ENCODE measurements at regions not wholly inside any gene's neighbourhood (a gene's known extent, or its start where the extent isn't known, plus 50 kb on each side); places are given as distances from the start of the nearest gene placed in this dataset.
"Not testable (repeated sequence)": the region's sequence is repeated elsewhere in the genome, so short reads cannot be mapped to it uniquely, and the experiment has no call there.

DNA sequence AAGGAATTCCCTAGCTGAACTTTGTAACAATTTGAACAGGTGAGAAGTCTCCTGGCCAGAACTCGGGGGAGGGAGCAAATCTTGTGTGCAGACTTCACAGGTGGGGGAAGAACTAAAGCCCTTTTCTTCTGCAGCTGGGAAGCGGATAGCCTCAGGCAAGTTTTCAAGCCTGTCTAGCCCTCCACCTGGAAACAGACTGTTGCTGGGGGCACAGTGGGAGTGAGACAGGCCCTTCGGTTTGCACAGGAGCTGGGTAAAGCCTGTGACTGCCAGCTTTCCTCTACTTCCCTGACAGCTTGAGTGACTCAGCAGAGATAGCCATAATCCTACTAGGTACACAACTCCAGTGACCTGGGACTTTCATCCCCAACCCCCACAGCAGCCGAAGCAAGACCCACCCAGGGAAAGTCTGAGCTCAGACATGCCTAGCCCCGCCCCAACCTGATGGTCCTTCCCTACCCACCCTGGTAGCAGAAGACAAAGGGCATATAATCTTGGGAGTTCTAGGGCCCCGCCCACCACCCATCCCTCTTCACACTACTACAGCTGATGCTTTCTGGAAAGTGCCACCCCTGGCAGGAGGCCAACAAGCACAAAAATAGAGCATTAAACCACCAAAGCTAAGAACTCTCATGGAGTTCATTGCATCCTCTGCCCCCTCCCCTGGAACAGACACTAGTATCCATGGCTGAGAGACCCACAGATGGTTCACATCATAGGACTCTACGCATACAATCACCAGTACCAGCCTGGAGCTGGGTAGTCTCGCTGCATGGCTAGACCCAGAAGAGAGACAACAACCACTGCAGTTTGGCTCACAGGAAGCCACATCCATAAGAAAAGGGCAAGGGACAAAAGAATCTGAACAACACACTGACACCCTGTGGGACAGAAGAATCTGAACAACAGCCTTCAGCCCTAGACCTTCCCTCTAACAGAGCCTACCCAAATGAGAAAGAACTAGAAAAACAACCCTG lies 479.0 kb downstream of the RAP2B start:
- no peak for DNase-seq (ENCODE audit: low read depth in 1 of 2, low spot score in 1 of 2)

DNA sequence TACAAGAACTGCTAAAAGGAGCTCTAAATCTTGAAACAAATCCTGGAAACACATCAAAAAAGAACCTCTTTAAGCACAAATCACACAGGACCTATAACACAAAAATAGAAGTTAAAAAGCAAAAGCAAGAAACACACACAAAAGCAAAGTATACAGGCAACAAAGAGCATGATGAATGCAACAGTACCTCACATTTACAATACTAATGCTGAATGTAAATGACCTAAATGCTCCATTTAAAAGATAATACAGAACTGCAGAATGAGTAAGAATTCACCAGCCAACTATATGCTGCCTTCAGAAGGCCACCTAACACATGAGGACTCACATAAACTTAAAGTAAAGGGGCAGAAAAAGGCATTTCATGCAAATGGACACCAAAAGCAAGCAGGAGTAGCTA lies 478.6 kb upstream of the ARHGEF26 start:
- DNase-seq (ENCODE audit: low read depth in 1 of 2, low spot score in 1 of 2) = not testable (repeated sequence)

DNA sequence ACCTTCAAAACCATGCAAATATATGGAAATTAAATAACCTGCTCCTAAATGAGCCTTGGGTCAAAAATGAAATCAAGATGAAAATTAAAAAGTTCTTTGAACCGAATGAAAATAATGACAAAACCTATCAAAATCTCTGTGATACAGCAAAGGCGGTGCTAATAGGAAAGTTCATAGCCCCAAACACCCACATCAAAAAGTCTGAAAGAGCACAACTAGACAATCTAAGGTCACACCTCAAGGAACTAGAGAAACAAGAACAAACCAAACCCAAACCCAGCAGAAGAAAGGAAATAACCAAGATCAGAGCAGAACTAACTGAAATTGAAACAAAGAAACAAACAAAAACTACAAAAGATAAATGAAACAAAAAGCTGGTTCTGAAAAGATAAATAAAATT lies 477.7 kb upstream of the ARHGEF26 start:
- not testable (repeated sequence) for DNase-seq (ENCODE audit: low read depth in 1 of 2, low spot score in 1 of 2)

DNA sequence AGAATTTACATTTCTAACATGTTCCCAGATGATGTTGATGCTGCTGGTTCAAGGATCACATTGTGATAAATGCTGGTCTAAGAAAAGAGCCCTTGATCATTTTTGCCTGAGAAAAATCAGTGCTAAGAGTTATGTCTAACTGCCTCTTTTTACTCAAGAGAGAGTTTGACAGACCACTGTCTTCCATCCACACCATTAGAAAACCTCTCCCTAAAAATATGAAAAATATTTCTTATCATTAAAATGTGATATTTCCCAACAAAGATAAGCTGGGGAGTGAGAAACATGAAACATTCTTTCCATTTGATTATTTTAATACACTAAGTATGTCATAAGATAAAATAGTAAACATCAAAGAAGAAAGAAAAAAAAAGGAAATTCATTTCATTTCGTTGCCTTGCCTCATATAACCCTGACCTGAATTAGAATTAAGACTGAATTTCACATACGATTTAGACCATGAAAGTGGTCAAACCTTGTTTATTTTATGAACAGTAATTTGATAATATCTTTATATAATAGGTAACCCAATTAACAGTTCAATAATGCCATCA lies 471.8 kb upstream of the ARHGEF26 start:
- DNase-seq (ENCODE audit: low read depth in 1 of 2, low spot score in 1 of 2) = no peak

DNA sequence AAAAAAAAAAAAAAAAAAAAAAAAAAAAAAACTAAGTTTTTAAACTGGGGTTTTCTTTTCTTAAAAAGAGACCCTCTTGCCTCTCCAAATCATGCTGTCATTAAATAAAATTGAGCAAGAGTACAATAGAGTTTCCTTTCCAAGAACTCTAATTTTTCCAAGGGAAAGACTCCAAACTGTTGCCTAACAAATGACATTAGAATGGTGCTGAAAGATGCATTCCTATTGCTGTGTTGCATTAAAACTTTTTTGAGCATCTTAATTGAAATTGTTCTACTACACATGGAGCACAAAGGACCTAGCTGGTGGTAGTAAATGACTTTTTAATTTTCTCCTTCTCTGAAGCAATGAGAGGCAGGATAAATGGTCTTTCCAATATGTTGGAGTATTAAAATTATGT lies 469.1 kb upstream of the ARHGEF26 start:
- no peak for DNase-seq (ENCODE audit: low read depth in 1 of 2, low spot score in 1 of 2)

DNA sequence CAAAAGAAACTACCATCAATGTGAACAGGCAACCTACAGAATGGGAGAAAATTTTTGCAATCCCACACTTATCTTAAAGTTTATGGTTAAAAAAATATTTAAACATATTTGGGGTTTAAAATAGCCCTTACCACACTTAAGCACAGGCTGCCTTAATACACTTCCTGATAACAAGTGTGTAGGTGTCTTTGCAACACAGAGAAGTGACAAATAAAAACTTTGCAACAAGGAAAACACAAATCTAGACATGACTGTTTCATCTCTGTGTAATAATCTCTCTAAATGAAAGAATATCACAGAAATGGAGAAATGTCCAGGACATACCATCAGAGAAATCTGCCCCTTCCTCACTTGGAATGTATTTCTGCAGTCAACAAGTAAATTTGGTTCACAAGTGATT lies 464.1 kb upstream of the ARHGEF26 start:
- no peak for DNase-seq (ENCODE audit: low read depth in 1 of 2, low spot score in 1 of 2)

DNA sequence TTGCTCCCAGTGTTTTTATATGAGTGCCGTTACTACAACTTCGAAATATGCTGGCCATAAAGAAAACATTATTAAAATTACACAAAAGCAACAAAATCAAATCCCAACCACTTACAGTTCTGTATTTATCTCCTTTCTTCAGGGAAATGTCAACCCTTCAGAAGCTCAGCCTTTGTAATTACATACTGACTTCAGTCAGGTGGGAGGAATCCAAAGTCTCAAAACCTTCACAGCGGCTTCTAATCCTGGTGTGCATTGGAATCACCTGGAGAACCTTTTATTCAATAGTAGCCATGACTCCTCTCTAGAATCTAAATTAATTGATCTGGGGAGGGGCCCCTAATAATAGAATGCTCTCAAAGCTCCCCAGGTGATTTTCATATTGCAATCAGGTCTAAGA lies 463.7 kb upstream of the ARHGEF26 start:
- no peak for DNase-seq (ENCODE audit: low read depth in 1 of 2, low spot score in 1 of 2)

DNA sequence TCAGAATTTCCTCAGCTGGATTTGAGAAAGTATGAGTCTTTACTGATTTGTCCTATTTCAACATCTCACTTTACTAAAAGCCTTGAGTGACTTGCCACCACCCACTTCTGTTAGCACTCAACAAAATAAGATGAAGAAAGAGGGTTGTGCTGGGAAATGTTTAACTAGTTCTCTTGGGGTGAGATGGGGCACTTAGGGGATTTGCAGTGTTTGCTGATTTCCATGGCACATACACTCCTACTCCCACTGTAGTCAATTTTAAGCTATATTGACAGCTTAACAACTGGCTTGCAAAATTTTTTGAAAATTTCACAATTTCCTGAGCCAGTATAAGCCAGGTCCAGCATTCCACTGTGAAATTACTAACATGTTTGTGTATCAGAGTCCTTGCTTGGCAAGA lies 463.1 kb upstream of the ARHGEF26 start:
- DNase-seq (ENCODE audit: low read depth in 1 of 2, low spot score in 1 of 2) = no peak

DNA sequence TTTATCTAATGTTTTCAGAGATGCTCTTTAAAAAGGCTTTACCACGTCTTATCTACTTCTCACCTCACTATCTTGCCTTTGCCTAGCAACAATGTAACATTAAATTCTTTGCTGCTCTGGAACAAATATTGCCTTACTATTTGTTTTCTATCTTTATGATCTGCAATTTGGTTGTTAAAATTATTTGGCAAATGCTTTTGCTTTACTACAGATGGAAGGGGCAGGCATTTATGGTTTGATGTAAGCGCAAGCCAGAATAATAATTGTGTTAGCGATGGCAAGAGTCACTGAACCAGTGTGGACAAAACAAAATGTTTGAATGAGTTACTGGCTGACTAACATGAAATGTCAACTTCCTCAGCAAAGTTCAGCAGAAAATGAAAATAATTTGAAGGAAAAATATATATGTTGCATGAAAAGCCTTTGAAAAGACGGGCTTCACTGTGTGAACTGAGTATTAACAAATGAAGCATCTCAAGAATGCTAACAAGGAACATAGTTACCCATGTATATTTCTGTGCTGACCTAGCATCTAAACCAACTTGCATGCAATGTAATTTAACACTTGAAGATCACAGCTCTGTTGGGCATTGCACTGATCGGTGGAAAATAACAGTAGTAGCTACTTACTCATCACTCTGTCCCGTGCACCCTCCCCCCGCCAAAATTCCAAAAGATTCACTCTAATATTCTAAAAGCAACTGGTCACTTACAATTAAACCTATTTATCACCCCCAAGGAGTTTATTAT lies 454.0 kb upstream of the ARHGEF26 start:
- no peak for DNase-seq (ENCODE audit: low read depth in 1 of 2, low spot score in 1 of 2)

DNA sequence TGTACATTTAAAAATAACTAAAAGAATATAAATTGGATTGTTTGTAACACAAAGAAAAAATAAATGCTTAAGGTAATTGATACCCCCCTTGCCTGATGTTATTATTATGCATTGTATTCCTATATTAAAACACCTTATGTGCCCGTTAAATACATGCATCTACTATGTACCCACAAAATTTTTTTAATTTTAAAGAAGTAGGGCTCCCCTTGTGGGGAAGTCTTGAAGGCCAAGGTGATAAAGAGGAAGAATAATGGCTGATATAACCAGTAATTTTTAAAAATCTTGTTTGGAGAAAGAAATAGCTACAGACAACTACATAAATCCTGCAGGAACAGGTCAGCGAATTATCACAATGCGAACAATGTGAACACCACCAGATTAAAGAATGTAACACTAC lies 451.7 kb upstream of the ARHGEF26 start:
- DNase-seq (ENCODE audit: low read depth in 1 of 2, low spot score in 1 of 2) = no peak

DNA sequence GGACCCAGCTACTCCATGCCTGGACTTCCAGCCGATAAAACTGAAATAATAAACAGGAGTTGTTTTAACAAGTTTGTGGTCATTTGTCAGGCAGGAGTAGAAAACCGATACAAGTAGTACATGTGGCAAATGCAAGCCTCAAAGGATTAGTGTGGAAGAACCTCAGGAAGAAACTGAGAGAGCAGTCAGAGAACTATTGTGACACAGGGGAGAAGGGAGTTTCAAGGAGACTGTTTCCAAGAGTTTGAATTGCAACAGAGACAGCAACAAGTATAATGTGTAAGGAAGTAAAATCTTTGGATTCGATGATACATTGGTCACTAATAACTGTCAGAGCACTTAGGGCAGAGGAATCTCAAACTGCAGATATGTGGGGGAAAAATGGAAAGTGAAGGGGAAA lies 450.6 kb upstream of the ARHGEF26 start:
- DNase-seq (ENCODE audit: low read depth in 1 of 2, low spot score in 1 of 2) = no peak

DNA sequence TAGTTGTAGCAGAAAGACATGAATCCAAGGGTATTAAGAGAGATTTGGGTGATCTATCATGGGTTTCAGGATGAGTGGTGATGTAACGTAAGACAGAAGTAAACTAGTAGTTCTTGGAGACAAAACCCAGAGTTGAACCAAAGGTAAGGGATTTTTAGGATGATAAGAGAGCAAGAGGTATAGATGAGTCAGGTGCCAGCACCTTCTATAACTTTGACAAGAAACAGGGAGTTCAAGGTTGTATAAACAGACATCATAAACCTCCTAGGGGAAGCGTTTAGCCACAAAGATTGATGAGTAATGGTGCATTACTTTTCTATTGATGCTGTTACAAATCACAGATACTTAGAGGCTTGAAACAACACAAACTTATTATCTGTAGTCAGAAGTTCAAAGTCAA lies 447.3 kb upstream of the ARHGEF26 start:
- no peak for DNase-seq (ENCODE audit: low read depth in 1 of 2, low spot score in 1 of 2)

DNA sequence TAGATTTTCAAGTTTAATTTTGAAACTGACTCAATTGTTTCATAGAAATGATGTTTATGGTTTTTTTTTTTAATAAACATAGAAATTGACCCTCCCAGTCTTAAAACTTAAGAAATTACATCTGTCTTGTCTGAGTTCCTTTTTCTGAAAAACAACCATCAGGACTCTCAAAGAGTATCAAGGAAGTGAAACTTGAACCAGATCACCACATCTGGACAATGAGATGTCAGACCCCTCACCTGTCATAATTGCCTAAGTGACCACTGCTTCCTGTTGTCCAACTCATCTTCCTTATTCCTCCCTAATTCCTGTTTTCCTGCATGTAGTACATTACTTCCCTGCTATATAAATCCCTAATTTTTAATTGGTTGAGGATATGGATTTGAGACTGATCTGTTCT lies 441.5 kb upstream of the ARHGEF26 start:
- DNase-seq (ENCODE audit: low read depth in 1 of 2, low spot score in 1 of 2) = no peak

DNA sequence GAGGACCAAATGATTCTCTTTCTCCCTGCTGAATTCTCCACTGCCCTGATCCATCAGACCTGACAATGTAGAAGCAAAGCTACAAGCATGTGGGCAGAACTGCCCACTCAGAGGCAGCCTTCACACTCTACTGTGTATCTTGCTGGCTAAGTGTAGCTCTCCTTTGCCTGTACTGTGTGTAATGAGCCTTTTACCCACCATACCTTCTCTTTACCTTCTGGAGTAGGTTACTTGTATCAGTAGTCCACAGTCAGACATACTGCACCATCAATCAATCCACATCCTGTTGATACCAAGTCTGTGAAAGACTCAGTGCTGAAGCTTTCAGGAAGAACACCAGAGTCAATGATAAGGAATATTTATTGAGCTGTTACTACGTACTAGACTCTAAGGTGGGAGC lies 440.7 kb upstream of the ARHGEF26 start:
- no peak for DNase-seq (ENCODE audit: low read depth in 1 of 2, low spot score in 1 of 2)

DNA sequence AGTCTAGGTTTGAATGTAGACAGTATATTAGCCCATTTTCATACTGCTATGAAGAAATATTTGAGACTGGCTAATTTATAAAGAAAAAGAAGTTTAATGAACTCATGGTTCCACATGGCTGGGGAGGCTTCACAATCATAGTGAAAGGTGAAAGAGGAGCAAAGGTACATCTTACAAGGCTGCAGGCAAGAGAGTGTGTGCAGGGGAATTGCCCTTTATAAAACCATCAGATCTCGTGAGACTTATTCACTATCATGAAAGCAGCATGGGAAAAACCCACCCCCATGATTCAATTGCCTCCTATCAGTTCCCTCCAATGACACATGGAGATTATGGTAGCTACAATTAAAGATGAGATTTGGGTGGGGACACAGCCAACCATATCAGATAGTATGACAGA lies 440.1 kb upstream of the ARHGEF26 start:
- DNase-seq (ENCODE audit: low read depth in 1 of 2, low spot score in 1 of 2) = no peak

DNA sequence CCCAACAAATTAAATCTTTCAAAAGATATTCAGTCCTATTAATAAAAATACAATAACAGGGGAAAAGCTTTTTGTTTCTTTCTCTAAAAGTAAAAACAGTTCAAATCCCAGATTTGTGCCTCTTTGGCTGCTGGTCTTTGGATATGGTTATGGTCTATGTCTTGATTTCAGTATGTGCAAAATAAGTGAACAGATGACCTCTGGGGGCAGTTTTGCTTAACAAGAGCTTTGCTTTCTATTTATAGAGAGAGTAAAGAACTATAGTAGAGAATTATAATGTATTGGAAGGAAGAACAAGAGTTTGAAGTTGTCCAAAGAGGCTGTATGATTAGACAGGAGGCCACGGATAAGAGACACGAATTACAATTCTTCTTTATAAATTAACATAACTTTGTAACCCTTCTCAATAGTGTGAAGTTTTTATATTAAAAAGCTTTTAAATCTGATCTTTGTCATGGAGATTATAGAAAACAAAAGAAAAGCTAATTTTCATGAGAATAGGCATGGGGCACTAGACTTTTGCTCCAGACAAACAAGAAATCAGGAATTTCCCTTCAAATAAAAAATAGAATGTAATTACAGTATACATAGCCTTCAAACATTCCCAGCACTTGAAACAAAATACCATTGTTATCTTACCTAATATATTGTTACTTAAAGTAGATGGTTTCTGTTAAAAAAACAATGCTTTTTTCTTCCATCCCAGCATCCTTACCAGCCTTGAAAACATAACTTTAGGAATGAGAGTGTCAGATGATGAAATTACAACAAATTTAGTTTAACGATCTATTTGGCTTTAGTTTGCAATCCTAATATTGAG lies 432.7 kb upstream of the ARHGEF26 start:
- DNase-seq (ENCODE audit: low read depth in 1 of 2, low spot score in 1 of 2) = no peak

DNA sequence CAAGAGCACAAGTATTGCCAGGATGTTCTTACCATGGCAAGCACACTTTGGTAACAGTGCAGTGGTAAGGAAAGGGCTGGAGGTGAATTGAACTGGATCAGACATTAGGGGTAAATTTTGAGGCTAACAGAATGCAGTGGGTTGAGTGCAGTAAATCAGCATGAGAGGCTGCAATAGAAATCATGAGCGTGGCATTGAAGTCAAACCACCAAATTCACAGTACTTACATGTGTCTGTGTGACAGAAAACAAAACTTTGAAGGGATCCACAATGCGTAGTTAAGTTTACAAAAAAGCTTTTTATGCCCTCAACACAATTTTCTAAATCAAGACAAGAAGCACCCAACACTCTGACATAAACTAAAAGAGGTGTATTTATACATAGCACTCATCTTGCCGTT lies 428.0 kb upstream of the ARHGEF26 start:
- no peak for DNase-seq (ENCODE audit: low read depth in 1 of 2, low spot score in 1 of 2)

DNA sequence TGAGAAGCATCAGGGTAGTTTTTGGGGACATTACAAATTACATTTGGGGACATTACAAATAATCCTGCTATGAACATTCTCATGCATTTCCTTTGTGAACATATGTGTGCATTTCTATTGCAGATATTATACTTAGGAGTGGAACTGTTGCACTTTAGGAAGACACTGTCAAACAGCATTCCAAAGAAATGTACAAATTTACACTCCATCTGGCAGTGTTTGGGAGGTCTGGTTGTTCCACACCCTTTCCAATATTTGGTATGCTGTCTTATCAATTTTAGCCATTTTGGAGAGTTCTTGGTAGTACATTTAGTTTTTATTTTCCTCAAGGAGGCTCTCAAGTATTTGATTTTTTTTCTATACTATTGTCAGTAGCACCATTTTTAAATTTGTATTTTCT lies 419.1 kb upstream of the ARHGEF26 start:
- DNase-seq (ENCODE audit: low read depth in 1 of 2, low spot score in 1 of 2) = no peak

DNA sequence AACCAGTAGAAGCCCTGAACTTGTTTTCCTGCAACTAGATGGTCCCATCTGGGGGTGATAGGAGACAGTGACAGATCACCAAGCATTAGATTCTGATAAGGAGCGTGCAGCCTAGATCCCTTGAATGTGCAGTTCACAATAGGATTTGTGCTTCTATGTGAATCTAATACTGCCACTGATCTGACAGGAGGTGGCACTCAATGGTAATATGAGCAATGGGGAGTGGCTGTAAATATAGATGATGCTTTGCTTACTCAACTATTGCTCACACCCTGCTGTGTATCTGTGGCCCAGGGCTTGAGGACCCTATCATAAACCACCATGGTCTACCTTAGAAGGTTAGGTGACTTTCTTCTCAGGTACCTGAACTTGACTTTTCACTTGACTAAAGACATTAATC lies 417.1 kb upstream of the ARHGEF26 start:
- DNase-seq (ENCODE audit: low read depth in 1 of 2, low spot score in 1 of 2) = no peak

DNA sequence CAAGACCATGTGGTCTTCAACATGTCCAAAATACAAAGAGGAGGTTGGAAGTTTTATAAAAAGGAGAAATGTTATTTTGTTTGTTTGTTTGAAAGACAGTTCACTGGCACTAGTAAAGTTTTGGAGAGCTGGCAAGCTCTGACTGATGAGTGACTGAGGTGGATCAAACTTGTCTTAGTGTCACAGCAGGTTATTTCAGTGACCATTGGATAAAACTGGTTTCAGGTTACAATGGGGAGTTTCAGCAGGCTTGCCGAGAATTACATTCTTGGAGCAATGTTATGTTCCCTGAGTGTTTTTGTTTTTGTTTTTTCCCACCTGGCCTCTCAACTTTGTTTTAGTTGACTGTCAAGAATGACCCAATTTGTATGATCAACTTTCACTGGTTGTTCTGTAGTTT lies 414.5 kb upstream of the ARHGEF26 start:
- DNase-seq (ENCODE audit: low read depth in 1 of 2, low spot score in 1 of 2) = no peak

DNA sequence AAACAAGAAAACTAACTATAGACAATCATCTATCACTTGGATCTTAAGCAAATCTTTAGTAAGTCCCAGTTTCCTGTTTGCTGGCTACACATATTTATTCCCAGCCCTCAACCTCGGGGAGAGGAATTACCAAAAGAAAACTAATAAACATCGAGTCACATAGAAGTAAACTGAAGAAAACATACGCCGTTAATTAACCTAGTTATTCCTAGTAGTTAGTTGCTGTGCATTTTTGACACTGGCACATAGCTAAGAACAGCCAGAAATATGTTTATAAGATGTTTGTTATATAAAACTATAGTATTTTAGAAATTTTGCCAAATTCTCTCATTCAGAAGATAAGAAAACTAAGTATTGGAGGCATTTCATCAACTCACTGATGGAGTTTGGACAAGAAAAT lies 407.2 kb upstream of the ARHGEF26 start:
- no peak for DNase-seq (ENCODE audit: low read depth in 1 of 2, low spot score in 1 of 2)

All from activated CD4-positive, alpha-beta T cell treated with anti-CD3 and anti-CD28 coated beads, Interleukin-2, amount 50 U/mL, for 24 hours (primary cell).